ENCODE measurements at regions not wholly inside any gene's neighbourhood (a gene's known extent, or its start where the extent isn't known, plus 50 kb on each side); places are given as distances from the start of the nearest gene placed in this dataset.

DNA sequence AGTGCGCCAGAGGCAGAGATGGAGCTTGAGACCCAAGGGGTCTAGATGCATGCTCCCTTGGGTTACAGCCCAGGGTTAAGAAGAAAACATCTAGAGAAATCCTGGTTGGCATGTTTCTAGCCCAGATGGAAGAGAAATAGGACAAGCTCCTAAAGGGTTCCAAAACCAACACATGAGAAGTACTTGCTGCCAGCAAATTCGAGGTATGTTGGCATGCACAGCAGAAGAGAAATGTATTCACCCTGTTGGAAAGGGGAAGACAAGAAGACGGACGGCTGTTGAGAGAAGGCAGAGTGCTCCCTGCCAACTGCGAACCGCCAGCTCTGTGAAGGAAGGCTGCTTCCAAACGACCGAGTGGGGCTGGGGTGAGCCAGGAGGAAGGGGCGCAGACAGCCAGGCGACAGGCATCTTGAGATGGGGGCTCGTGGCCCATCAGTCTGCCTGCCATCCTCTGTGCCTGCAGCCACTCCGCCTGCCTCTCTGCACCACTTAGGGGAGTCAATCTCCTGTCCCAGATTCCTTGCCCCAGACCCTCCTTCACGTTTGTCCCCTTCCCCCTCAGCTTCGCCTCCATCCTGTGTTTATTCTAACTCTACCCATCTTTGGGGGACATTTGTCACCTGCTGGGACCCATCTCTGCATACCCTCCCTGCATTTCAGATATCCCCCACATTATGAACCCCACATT is 249.2 kb downstream of the CDC5L start:
- no peak for DNase-seq (ENCODE audit: low spot score)

DNA sequence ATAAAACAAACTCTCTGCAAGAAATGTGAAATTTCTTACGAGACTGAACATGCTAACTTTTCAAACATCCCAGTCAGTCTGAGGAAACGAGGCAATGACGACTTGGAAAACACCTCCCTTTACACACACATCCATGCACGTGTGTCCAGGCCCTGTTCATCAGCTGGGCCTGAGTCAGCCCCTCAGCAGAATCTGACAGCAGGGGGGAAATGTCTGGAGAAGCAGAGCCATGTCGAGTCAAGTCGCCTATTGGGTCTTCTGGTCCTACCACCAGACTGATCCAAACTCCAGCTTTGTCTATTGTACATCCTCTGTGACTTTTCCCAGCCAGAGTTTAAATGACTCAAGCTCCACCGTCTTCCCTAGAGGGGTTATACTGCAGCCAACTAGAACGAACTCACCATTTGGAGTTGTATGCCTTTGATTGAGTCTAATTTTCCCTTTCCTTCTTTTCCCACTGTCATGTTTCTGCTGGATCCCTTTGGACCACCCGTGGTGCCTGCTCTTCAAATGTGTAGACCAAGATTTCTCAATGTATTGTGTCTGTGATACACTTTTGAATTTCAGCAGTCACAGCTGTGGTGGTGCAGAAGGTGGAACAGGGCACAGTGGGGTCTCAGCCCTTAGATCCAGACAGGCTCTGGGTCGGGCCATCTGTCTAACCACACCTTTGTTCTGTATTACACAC is 254.0 kb downstream of the CDC5L start:
- DNase-seq (ENCODE audit: low spot score), result no peak

DNA sequence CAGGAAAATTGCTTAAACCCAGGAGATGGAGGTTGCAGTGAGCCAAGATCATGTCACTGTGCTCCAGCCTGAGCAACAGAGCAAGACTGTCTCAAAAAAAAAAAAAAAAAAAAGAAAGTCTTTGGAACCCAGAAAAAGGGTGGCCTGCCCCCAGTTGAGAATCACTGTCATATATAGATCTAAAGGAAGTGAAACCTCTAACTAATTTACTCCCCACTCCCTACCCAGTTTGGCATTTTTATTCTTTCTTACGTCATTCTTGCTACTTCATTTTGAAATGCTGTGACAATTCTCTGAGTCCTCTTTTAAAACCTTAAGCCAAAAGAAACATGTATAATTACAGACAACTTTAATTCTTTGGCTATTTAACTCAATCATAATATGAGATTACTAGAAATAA is 254.8 kb downstream of the CDC5L start:
- no peak for DNase-seq (ENCODE audit: low spot score)

DNA sequence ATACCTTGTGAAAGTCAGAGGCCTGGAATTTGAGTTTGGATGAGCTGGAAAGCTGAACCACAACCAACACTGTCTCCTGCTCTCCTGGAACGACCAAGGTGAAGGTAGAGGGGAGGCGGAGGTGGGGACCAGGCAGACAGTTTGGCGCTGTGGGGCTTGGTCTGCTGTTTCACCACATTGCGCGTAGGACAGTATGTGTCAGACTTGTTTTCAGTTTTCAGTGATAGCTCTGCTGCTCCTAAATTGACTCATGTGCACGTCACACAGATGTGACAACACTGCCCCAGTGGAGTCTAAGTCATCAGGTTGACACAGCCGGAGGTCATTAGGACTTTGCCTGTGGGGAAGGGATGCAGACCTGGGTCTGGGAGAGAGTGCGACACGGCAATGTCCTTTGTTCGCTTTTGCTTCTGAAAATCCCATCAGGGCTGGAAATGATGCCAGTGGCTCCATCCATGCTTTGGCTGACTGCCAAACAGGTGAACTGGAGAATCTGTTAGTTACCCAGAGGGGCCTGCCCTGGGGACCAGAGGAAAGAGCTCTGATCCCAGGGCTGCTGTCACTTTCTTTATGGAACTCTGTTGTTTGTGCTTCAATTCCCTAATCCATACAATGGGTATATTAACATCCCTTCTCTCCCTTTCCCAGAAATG is 255.5 kb downstream of the CDC5L start:
- DNase-seq (ENCODE audit: low spot score), result no peak

DNA sequence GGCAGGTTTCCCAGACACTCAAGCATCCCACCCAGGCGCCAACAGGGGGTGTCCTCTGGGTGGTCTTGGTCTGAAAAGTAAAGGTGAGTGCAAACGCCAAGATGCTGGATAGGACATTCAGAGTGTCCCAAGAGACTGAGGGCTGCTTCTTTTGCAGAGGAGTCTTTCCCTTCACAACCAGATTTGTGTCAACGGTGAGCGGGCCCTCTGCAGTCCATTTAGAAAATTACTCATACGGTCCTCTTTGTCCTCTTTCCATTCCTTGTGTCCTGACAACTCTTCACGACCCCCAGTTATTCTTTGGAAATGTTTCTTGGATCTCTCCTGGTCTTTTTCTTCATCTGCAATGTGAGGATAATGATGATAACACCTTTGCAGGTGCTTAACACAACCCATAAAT is 257.8 kb downstream of the CDC5L start:
- no peak for DNase-seq (ENCODE audit: low spot score)

DNA sequence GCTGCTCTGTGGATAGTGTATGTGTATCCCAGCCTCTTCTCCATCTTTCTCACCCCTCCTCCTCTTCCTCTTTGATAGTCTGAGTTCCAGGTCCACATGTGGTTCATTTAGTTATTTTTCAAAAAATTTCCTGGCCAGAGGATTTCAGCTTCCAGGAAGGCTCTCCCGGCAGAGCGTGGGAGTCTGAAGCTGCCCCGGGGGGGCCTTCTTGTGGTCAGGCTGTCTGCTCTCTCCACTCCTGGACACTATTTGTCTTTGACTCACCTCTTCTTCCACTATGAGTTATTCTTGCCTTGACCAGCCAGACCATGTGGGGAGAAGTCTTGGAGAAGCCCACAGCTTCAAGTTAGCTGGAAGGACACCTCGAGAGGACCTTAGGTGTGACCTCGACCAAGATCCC is 258.8 kb downstream of the CDC5L start:
- no peak for DNase-seq (ENCODE audit: low spot score)

DNA sequence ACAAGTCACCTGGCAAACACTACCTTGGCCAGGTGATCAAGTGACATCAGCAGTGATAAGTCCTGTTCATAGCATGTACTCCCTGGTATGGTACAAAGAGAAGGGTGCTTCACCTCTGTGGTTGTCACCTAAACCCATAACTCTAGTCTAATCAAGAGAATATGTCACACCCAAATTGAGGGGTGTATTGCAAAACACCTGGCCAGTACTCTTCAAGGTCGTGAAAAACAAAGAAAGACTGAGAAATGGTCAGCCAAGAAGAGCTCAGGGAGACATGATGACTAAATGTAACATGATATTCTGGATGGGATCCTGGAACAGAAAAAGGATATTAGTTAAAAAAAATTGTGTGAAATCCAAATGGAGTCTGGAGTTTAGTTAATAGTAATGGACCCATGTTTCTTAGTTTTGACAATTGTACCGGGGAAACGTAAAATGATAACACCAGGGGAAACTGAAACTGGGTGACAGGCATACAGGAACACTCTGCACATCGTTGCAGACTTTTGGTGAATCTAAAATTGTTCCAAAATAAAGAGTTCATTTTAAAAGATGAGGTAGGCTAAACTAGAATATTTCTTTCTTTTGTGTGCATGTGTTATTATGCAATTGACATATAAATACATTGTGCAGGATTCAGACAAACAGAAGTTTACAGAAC is 262.0 kb downstream of the CDC5L start:
- DNase-seq (ENCODE audit: low spot score), result no peak

DNA sequence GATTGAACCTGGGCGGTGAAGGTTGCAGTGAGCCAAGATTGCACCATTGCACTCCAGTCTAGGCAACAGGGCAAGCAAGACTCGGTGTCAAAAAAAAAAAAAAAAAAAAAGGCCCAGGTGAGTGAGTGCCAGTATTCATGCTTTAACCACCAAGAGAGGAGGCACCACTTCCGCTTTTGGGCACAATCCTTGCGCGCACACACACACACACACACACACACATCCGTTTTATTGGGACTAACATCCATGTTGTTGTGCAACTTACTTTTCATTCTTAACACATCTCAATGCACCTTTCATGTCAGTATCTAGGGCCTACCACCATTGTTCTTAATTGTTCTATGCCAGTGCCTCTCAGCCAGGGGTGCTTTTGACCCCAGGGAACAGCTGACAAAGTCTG is 263.0 kb downstream of the CDC5L start:
- no peak for DNase-seq (ENCODE audit: low spot score)

DNA sequence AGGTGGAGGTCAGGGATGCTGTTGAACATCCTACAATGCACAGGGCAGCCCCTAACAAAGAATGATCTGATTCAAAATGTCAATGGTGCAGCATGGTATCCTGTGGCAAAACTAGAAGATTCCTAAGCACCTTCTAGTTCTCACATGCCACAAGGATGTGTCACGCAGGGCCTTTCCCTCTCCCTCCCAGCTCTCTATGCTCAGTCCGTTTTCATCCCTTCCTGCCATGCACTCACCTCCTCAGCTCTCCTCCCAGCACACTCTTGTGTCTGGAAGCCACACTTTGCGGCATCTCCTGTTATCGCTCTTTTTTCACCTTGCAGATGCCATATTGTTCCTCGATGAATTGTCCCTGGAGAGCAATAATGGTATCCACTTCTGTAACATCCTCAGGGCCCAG is 263.4 kb downstream of the CDC5L start:
- no peak for DNase-seq (ENCODE audit: low spot score)

DNA sequence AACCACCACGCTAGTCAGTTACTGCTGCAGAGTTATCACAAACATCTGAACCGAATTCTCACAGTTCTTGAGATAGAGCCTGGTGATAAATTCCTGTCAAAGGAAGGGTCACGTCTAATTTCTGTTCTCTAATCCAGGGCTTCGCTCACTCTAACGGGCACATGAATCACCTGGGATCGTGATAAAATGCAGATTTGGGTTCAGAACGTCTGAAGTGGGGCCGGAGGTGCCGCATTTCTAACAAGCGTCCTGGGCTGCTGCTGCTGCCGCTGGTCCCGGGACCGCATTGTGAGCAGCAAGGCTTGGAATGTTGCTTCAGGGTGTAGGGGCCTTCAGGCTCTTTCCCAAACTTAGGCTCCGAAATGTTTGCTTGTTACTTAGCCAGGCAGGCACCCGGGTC is 264.1 kb downstream of the CDC5L start:
- DNase-seq (ENCODE audit: low spot score), result no peak

DNA sequence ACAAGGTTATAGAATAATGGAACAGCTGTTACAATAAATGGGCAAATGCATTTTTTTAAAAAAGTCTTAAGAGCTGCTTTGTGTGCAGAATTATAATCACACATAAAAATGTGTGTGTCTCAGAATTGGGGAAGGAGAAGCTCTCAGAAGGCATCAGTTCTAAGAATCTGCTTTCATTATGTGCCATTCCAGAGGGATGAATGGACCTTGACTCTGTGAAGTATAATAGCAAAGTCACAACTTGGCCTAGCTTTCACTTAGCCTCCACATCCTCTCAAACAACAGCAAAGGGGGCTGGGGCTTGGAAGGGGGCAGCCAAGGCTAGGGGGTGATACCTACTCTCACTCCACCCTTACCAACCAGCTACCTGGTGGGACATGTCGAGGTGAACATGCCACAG is 265.0 kb downstream of the CDC5L start:
- no peak for DNase-seq (ENCODE audit: low spot score)

DNA sequence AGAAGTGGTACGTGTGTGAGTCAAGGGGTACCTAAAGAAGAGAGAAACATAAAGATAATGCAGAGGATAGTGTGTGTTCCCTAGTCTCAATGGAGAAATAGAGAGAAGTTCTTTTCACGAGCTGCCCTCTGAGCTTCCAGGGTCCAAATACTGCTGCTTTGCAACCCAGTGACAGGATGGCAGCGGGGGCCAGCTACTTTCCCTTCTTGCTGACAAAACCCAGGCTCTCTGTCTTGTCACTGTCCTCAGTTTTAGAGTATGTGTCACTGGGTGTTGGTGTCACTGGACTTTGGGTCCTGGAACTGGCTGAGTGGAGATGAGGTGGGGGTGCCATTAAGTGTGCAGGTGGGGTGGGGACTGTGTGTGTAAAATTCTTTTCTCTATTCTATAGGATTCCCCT is 265.6 kb downstream of the CDC5L start:
- DNase-seq (ENCODE audit: low spot score), result no peak

DNA sequence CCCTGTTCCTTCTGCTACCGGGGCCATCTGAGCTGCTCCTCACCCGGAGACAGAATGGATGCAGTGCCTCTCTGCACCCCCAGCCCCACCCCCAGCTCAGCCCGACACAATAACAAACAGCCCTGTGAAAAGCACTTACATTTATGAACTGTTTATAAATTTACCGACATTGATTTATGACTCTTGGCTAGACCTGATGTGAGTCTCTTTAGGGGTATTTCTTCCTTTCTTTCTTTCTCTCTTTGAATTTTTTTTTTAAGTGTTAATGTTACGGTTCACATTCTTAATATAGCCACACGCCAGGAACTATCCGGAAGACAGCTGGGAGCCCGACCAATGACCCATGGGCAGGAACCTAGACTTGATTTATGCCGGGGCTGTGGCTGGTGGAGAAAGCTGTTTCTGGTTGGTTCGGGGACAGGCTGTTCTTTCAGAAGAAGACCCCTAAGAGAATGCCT is 266.3 kb downstream of the CDC5L start:
- DNase-seq (ENCODE audit: low spot score), result no peak

DNA sequence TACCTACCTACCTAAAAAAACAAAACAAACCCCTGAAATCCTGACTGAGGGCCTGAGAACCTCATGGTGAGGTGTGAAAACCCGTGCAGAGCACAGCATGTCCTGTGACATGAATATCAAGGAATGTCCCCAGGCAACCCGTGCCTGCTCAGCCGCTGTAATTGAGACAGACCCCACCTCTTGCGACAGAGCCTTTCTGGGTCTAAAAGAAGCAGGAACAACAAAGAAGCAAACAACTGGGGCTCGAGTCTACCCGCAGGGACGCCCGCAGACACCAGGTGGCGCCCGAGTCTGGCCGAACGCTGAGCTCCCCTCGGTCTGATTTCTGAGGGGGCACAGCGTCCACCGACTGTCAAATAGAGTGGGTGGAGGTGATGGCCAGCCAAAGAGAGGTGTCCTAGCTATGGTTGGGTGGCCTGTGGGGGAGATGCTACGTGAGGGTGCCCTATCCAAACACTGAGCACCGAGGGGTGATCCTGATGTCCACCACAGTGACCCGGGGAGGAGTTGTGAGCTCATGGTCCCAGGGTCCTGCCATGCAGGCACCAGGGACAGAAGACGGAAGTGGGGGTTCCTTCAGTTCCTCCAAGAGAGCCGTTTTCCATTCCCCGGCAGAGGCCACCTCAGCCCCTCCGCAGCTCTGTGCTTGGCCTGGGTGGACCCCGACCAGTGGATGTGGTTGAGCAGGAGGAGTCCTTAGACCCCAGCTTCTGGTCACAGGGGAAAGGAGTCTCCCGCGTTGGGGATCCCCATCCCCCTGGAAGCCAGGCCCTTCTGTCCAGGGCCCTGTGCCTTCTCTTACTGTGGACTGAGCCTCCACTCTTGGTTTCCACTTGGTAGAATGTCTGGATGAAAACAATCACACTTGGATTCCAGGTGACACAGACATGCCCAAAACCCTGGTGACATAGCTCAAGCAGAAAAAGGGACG is 268.2 kb downstream of the CDC5L start:
- DNase-seq (ENCODE audit: low spot score), result peak; percentile 47

DNA sequence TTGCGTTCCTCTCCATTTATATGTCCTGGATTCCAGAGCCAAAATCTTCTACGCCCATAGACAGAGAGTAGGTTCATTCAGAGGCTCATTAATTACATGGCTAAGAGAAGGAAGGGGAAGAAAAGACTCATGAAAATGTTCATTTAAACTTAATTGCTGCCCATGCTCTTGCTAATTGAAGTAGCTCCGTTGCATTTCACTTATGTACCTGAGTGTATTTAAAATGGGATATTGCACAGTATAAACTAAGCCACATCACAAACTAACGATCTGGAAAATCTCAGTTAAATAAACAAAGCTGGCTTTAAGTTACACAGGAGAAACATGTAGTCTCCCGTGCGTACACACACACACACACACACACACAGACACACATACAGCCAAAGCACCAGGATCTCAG is 269.2 kb downstream of the CDC5L start:
- no peak for DNase-seq (ENCODE audit: low spot score)

DNA sequence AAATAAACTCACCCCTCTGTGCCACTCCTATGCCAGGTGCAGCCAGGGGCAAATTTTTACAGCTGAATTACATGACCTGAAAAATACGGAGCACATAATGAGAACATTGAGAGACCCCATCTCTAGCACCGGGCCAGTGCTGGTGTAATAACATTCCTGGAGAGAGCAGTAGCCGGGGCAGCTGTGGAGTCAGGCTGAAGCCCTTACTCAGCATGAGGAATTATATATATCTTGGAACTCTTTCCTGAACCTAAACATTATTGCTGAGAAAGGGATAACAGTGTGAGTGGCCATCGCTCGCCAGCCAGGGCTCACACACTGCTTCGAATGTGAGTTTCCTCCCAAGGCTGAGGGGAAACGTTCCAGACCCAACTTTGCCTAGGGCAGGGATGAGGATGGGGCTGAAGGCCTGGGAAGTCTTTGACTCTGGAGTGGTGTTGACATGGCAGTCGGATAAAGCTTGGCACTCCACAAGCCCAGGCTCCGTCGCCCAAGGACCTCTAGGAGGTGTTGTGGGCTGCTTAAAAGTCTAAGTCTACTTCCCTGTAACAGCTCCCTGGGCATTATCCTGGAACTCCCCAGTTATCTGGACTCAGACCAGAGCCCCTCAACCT is 269.8 kb downstream of the CDC5L start:
- DNase-seq (ENCODE audit: low spot score), result no peak

DNA sequence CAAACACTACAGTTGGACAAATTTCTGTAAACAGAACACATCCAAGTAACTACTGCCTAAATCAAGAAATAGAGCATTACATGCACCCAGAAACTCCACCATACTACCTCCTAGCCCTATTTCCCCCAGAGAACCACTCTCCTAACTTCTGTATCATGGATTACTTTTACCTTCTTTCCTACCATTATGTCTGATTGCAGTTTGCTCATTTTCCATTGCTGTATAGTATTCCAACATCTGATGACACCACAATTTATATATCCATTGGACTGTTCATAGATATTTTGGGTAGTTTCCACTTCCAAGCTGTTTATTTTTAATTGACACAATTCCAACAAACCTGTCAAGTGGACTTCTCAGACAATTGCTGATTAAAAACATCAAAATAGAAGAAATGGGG is 271.1 kb downstream of the CDC5L start:
- DNase-seq (ENCODE audit: low spot score), result no peak

DNA sequence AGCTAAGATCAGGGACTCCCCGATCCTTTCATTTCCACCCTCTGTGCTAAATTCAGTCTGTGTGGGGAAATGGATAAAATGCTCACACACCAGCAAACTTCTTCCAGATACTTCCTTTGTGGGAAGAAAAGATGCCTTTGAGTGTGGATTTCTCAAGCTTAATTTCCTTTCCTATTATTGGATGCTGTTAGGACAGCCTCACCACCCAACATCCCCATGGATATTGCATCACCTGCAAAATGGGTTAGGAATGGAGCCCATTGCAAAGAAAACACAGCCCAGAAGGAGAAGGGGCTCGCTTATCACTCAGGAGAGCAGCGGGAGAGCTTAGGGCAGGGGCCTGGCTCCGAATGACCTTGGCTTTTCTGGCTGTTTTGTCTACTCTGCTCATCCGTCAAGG is 272.2 kb downstream of the CDC5L start:
- no peak for DNase-seq (ENCODE audit: low spot score)

DNA sequence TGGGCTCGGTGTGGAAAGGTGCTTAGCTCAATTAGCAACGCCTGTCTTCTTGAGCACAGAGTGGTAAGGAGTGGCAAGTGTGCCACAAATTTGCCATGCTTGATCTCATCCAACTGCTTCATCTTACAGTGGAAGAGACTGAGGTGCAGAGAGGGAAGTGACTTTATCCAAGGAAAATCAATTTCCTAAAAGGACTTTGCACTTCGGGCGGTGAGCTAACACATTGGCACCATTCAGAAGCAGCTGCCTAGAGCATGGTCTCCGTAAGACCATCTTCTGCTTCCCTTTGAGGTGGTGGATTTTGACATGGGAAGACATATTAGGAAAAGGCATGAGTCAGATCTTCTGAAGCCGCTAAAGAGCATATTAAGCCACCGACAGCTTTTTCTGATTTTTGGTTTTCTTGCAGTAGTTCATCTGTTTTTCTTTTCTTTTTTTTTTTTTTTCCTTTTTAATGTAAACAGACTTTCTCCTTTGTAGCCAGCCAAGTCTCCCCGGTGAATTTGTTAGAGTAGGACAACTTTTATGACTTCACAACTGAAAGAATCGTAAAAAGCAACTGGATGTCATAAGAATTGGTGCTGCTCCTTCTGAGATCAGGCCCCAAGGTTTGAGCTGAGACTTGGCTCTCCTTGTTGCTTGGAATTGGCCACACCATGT is 273.2 kb downstream of the CDC5L start:
- DNase-seq (ENCODE audit: low spot score), result no peak

DNA sequence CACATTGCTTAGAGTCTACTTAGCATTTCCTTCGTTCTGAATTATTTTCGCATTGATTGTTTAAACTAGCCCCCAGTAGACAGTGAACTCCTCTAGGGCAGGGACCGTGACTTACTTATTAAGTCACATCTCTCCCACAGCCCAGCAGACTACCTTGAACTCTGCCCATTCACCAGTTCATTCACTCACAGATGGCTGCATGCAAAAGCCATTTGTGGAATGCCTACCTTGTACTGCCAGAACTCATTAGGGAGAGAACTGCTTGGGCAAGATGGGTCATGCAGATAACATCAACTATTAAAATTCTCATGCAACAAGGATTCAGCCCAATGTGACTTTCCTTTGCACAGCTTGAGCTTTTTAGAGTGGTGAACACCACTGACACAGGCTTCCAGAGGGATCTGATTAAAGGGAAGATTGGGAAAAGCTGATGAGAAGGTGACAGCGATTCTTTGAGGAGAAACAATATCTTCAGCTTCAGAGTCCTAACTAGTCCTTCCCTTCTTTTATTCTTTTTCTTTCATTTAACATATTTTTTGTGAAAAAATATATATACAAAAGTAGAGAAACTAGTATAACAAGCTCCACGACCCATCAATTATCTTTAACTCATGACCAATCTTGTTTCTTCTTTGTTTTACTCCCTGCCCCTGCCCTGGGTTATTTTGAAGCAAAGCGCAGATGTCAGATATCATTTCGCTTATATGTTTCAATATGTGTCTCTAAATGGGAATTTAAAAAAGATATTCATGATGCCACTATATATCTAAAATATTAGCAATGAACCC is 273.9 kb downstream of the CDC5L start:
- DNase-seq (ENCODE audit: low spot score), result no peak
